ENCODE measurements at regions not wholly inside any gene's neighbourhood (a gene's known extent, or its start where the extent isn't known, plus 50 kb on each side); places are given as distances from the start of the nearest gene placed in this dataset.

GRCh38 chr11:80846442-80846841 lies 1405.6 kb upstream of the TENM4 start:
- TF ChIP-seq, protein P1, sequence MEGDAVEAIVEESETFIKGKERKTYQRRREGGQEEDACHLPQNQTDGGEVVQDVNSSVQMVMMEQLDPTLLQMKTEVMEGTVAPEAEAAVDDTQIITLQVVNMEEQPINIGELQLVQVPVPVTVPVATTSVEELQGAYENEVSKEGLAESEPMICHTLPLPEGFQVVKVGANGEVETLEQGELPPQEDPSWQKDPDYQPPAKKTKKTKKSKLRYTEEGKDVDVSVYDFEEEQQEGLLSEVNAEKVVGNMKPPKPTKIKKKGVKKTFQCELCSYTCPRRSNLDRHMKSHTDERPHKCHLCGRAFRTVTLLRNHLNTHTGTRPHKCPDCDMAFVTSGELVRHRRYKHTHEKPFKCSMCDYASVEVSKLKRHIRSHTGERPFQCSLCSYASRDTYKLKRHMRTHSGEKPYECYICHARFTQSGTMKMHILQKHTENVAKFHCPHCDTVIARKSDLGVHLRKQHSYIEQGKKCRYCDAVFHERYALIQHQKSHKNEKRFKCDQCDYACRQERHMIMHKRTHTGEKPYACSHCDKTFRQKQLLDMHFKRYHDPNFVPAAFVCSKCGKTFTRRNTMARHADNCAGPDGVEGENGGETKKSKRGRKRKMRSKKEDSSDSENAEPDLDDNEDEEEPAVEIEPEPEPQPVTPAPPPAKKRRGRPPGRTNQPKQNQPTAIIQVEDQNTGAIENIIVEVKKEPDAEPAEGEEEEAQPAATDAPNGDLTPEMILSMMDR (IDR thresholded peaks at IDR 0.05) = no peak
- no peak for TF ChIP-seq POLR2A (IDR thresholded peaks at IDR 0.05)

Data from Peyer's patch (tissue), 4 donors.